B cell (primary cell): ENCODE measurements at regions not wholly inside any gene's neighbourhood (a gene's known extent, or its start where the extent isn't known, plus 50 kb on each side); places are given as distances from the start of the nearest gene placed in this dataset.

Experiments used
- ATAC-seq: fragments of 200-7000 bp; cut with Tn5 transposase; one replicate; pipeline ENCODE4 v1.10.0; 2021; ENCODE audit warnings: low read depth, mild to moderate bottlenecking, moderate number of reproducible peaks, moderate library complexity
- CTCF ChIA-PET: fragments of 350-600 bp; sonication (Branson Sonifier 250); formaldehyde crosslinking; loops from one replicate; lab custom pipeline; 2021; ENCODE audit warnings: antibody characterized with exemption, inconsistent platforms; lab: Charles Lee
- POLR2A ChIA-PET: fragments of 350-600 bp; sonication (Branson Sonifier 250); formaldehyde crosslinking; loops from one replicate; lab custom pipeline; 2021; ENCODE audit warnings: antibody characterized with exemption; lab: Charles Lee
- DNase-seq: peaks from one replicate; pipeline ENCODE4 v3.0.0; 2013
- H2AFZ ChIP-seq: 2 replicates; pipeline ENCODE4 v1.6.1; 2012; ENCODE audit warnings: mild to moderate bottlenecking, low read depth, low read length; ENCODE audit not compliant: insufficient read depth, poor library complexity, severe bottlenecking
- H3K27ac ChIP-seq, 2 donors: 1 replicate in 1 of 2; 2 replicates in 1 of 2; pipeline ENCODE4 v1.5.1; 2012 to 2013; ENCODE audit warnings: low read length in 2 of 2, mild to moderate bottlenecking in 2 of 2, moderate library complexity in 1 of 2
- H3K27me3 ChIP-seq, 4 experiments: fragments of 200-600 bp in 1 of 4; sonication (generic) in 1 of 4; replicated peaks in 1 of 4; 1 replicate in 2 of 4; 2 replicates in 2 of 4; pipeline versions ENCODE4 v1.6.1 to v1.7.0; 2013 to 2016; ENCODE audit warnings: low read length in 3 of 4, mild to moderate bottlenecking in 2 of 4, mixed read lengths in 1 of 4, moderate library complexity in 1 of 4; ENCODE audit not compliant: insufficient read depth in 4 of 4, control insufficient read depth in 3 of 4; ENCODE audit errors: control extremely low read depth in 1 of 4
- H3K36me3 ChIP-seq, 2 experiments: replicated peaks in 1 of 2; 1 replicate in 1 of 2; 2 replicates in 1 of 2; pipeline versions ENCODE4 v1.6.1 to v1.7.1; 2013; ENCODE audit warnings: low read length in 1 of 2; ENCODE audit not compliant: insufficient read depth in 2 of 2, control insufficient read depth in 1 of 2; ENCODE audit errors: control extremely low read depth in 1 of 2, extremely low read depth in 1 of 2
- H3K4me1 ChIP-seq, 2 donors: fragments of 200-600 bp in 1 of 2; sonication (generic) in 1 of 2; 1 replicate in 1 of 2; 2 replicates in 1 of 2; pipeline versions ENCODE4 v1.5.1 to v1.6.1; 2013 to 2017; ENCODE audit warnings: low read length in 2 of 2; ENCODE audit not compliant: control insufficient read depth in 2 of 2, insufficient read depth in 2 of 2
- H3K4me2 ChIP-seq: replicated peaks from 2 replicates; pipeline ENCODE3; 2012; ENCODE audit warnings: mild to moderate bottlenecking, low read depth, low read length; ENCODE audit not compliant: poor library complexity, severe bottlenecking
- H3K4me3 ChIP-seq, 5 experiments: fragments of 200-600 bp in 1 of 5; sonication (generic) in 1 of 5; 1 replicate in 3 of 5; 2 replicates in 2 of 5; pipeline versions ENCODE4 v1.5.1 to v1.7.0; 2011 to 2016; ENCODE audit warnings: low read length in 4 of 5, mild to moderate bottlenecking in 4 of 5, low read depth in 2 of 5, control low read depth in 1 of 5, moderate library complexity in 1 of 5; ENCODE audit not compliant: insufficient read depth in 1 of 5; ENCODE audit errors: control extremely low read depth in 1 of 5, extremely low read depth in 1 of 5
- H3K79me2 ChIP-seq: fragments of 200-600 bp; sonication (generic); one replicate; pipeline ENCODE4 v1.6.0; 2016; ENCODE audit warnings: low read length; ENCODE audit not compliant: control insufficient read depth, insufficient read depth
- H3K9ac ChIP-seq: fragments of 200-600 bp; sonication (generic); 2 replicates; pipeline ENCODE4 v1.6.1; 2017; ENCODE audit warnings: mild to moderate bottlenecking, low read length, moderate library complexity
- H3K9me3 ChIP-seq, 3 donors: one replicate each; pipeline versions ENCODE4 v1.6.1 to v1.7.1; 2013; ENCODE audit warnings: low read length in 2 of 3; ENCODE audit not compliant: control insufficient read depth in 2 of 3, insufficient read depth in 1 of 3; ENCODE audit errors: control extremely low read depth in 1 of 3
- H4K20me1 ChIP-seq: 2 replicates; pipeline ENCODE4 v1.6.0; 2012; ENCODE audit warnings: mild to moderate bottlenecking, low read length; ENCODE audit not compliant: insufficient read depth, control insufficient read depth, poor library complexity, severe bottlenecking
- H3K27ac Mint-ChIP-seq: one replicate; pipeline ENCODE4 v1.8.0; 2021; ENCODE audit warnings: mixed read lengths
- H3K27me3 Mint-ChIP-seq: one replicate; pipeline ENCODE4 v1.8.0; 2021; ENCODE audit warnings: mixed read lengths
- H3K4me1 Mint-ChIP-seq: one replicate; pipeline ENCODE4 v1.8.0; 2021; ENCODE audit warnings: mixed read lengths
- H3K4me3 Mint-ChIP-seq: one replicate; pipeline ENCODE4 v1.8.0; 2021; ENCODE audit warnings: mixed read lengths
- H3K9me3 Mint-ChIP-seq: one replicate; pipeline ENCODE4 v1.8.0; 2022; ENCODE audit warnings: mixed read lengths; ENCODE audit not compliant: insufficient read depth
- CTCF ChIP-seq: fragments of 200-600 bp; IDR thresholded peaks from one replicate; pipeline ENCODE4 v1.8.0; 2022; ENCODE audit warnings: antibody characterized with exemption, mild to moderate bottlenecking
- EZH2 ChIP-seq: IDR thresholded peaks from 2 replicates; pipeline ENCODE4 v1.6.1; 2012; ENCODE audit warnings: borderline replicate concordance, low read depth, mild to moderate bottlenecking, moderate library complexity, low read length; ENCODE audit not compliant: insufficient read depth, poor library complexity, severe bottlenecking
- WGBS: methylation state at CpG from one replicate; pipeline ENCODE4 v1.1.5; 2013; ENCODE audit warnings: missing lambda C conversion rate; ENCODE audit not compliant: insufficient coverage; 5-methylcytosine and 5-hydroxymethylcytosine counted together
- intact Hi-C: fragments of 100-400 bp; cut with micrococcal nuclease; formaldehyde crosslinking; loops from one replicate; pipeline ENCODE4 v1.10.0; 2022

GRCh38 chr6:6897140-6897539 lies 210.6 kb upstream of the RREB1 start:
- H3K4me3 ChIP-seq: no peak overlapping the region
- H4K20me1 ChIP-seq: no peaks in the 10 kb centered on the region
- no peaks in the 10 kb centered on the region for H3K27me3 ChIP-seq
- intact Hi-C loops: no loop called here
- peaks cover 11% of the 10 kb centered on the region for H3K27me3 Mint-ChIP-seq
- H3K27ac ChIP-seq: no peak overlapping the region
- no peak overlapping the region for H3K9ac ChIP-seq
- H3K4me2 ChIP-seq: no peak overlapping the region
- no peak for ATAC-seq
- CTCF ChIA-PET: no interaction called here
- no peak overlapping the region for H3K27ac Mint-ChIP-seq
- WGBS: no CpG with 5 or more reads among the region's 3 CpGs
- H3K9me3 Mint-ChIP-seq: no peaks in the 10 kb centered on the region
- H3K79me2 ChIP-seq: no peaks in the 10 kb centered on the region
- no peaks in the 10 kb centered on the region for H3K36me3 ChIP-seq
- POLR2A ChIA-PET: no interaction called here
- no peaks in the 10 kb centered on the region for H3K9me3 ChIP-seq
- H3K4me1 ChIP-seq: no peaks in the 10 kb centered on the region
- H2AFZ ChIP-seq: no peak overlapping the region
- no peak for DNase-seq
- no peak overlapping the region for H3K4me3 Mint-ChIP-seq
- TF ChIP-seq EZH2 (no peak), CTCF (no peak)
- no peaks in the 10 kb centered on the region for H3K4me1 Mint-ChIP-seq

- Mint-ChIP-seq H3K4me1 (no peaks in the 10 kb centered on the region), H3K9me3 (no peaks in the 10 kb centered on the region), H3K27me3 (peaks cover 14% of the 10 kb centered on the region), H3K4me3 (no peak overlapping the region), H3K27ac (no peak overlapping the region)
- 49% methylated on average over 7 of the region's 15 CpGs for WGBS
- ChIA-PET CTCF (interaction anchor here (0.9 kb wide), 1 partner anchor 343 kb away, joined by 3 read pairs; no protein-coding TSS in a partner anchor), POLR2A (no interaction called here)
- Histone ChIP-seq H2AFZ (no peak overlapping the region), H3K4me1 (no peaks in the 10 kb centered on the region), H3K27me3 (no peaks in the 10 kb centered on the region), H3K4me3 (no peak overlapping the region), H3K79me2 (no peaks in the 10 kb centered on the region), H3K4me2 (no peak overlapping the region), H3K9ac (no peak overlapping the region), H3K36me3 (no peaks in the 10 kb centered on the region), H3K27ac (no peak overlapping the region), H4K20me1 (no peaks in the 10 kb centered on the region), H3K9me3 (no peaks in the 10 kb centered on the region)
- no peak for ATAC-seq
- DNase-seq: no peak
- TF ChIP-seq CTCF: no peak
- no peak for TF ChIP-seq EZH2
- intact Hi-C loops: loop anchor here (10.0 kb wide), 1 partner anchor 344 kb away; no protein-coding TSS in a partner anchor
These were observed 207.1 kb upstream of the RREB1 start for GRCh38 chr6:6900569-6901204.
